G401 (cell line): ENCODE measurements at regions not wholly inside any gene's neighbourhood (a gene's known extent, or its start where the extent isn't known, plus 50 kb on each side); places are given as distances from the start of the nearest gene placed in this dataset.

Source experiments
- DNase-seq: peaks from one replicate; pipeline ENCODE4 v3.0.0-alpha.2; 2015; ENCODE audit warnings: low spot score
- in situ Hi-C: cut with HindIII; loops from 2 replicates; pipeline ENCODE4 v1.10.0; 2016; ENCODE audit warnings: low sequenced_read_pairs, mixed read lengths

- in situ Hi-C loops, result no loop called here
- DNase-seq, result no peak
Measured at GRCh38 chr4:117311215-117311614, 225.8 kb upstream of the TRAM1L1 start.

- no peak for DNase-seq
- in situ Hi-C loops, result no loop called here
Measured at GRCh38 chr4:117311989-117312388, 226.6 kb upstream of the TRAM1L1 start.

DNA sequence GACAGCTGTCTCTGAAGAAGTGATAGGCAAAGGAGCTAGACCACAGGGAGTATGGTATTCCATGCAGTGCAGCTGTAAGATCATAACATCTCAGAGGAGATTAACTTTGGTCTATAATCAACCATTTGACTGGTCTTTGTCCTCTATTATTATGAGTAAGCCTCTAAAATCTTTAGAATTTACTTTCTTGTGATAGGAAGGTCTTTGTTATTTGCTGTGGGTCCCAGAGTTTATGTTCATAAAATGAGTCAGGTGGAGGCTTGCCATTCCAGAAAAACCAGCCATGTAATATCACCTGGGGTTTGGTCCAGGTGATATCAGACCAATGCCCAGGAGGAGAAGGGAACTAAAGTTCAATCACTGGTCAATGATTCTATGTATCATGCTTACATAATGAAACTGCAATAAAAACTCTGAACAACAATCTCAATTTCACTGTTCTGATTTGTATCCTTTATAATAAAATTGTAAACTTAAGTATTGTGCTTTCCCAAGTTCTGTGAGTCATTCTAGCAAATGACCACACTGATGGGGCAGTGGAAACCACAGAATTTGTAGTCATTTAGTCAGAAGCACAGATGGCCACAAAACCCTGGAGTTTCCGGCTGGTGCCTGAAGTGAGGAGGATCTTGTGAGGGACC is 239.6 kb upstream of the TRAM1L1 start:
- in situ Hi-C loops, result no loop called here
- DNase-seq, result no peak

- no peak for DNase-seq
- in situ Hi-C loops, result no loop called here
Measured at GRCh38 chr4:117326091-117326490, 240.7 kb upstream of the TRAM1L1 start.

DNA sequence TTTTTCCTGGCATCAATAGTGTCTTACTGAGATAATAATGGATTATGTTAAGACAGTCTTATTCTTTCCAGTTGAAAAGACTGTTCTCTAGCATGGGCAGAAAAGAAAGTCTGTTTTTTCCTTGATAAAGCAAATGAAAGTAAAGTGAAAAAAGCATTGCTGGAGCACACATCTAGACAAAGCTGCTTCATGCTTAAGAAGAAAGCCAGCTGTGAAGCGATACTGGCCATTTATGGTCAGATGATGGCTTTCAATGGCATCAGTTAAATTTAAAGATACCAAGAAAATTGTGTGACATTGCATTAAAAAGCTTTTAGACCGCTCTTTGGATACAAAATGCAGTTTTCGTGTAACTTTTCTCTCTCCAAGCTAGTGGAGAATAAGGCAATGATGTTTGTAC is 242.1 kb upstream of the TRAM1L1 start:
- DNase-seq, result no peak
- in situ Hi-C loops, result no loop called here

- in situ Hi-C loops, result no loop called here
- no peak for DNase-seq
Measured at GRCh38 chr4:117328333-117328732, 243.0 kb upstream of the TRAM1L1 start.

- DNase-seq, result no peak
- in situ Hi-C loops, result no loop called here
Measured at GRCh38 chr4:117331817-117332216, 246.4 kb upstream of the TRAM1L1 start.

DNA sequence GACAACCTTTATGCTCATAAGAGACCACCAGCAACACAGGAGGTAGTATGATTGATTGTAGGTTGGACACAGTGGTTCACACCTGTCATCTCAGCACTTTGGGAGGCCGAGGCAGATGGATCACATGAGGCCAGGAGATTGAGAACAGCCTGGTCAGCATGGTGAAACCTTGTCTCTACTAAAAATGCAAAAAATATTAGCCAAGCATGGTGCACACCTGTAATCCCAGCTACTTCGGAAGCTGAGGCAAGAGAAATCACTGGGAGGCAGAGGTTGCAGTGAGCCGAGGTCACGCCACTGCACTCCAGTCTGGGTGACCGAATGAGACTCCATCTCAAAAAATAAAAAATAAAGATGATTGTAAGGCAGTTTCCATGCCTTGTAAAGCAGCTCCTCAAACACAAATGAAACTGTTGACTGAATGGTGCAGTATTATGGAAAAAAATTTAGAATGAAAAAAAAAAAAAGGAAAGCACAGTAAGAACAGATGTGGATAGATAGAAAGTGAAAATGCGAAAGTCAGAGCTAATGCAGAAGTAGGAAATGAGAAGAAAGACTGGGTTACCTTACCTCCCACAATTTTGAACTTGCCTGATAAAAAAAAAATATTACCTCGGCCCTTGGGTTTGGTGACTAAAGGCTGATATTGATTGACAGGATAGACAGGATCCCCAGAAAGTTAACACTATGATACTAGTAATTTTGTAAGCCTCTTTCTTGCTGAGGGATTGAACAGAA is 249.2 kb upstream of the TRAM1L1 start:
- no peak for DNase-seq
- in situ Hi-C loops, result no loop called here

DNA sequence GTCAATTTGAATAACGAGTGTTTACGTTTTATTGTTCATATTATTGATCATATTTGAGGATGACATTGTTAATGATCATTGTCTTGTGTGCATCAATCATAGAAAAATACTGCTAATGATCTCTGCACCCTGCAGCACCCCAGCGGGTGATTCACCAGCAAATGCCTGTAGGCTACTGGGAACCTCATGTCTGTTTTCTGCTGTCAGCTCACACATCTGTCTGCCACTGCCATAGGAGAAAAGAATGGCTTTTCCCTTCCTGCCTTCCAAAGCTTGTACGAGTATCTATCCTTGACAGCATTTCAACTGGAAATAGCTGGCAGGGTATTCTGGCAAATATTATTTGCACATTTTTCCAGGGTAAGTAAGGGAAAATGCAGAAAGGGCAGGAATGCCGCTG is 272.1 kb upstream of the TRAM1L1 start:
- no peak for DNase-seq
- in situ Hi-C loops, result no loop called here

GRCh38 chr4:117357866-117358265 is 272.5 kb upstream of the TRAM1L1 start:
- DNase-seq, result no peak
- in situ Hi-C loops, result no loop called here

GRCh38 chr4:117370944-117371668 is 285.7 kb upstream of the TRAM1L1 start:
- in situ Hi-C loops, result no loop called here
- DNase-seq, result no peak

DNA sequence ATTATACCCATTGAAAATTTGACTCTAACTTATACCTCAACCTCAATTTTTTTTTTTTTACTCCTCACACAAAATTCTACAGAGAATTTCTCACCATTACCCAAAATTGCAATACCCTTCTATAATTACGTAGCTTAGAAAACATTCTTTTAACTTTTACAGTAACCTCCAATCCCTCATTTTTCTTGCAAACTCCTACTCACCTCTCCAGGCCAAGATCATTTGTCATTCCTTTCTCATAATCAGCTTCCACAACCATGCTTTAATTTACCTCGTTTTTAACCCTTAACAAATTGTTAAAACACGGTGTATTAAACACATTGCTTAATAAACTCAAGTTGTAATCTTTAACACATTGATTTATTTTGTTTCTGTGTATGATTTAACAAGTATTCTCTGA is 289.7 kb upstream of the TRAM1L1 start:
- no peak for DNase-seq
- in situ Hi-C loops, result no loop called here

GRCh38 chr4:117376692-117377091 is 291.3 kb upstream of the TRAM1L1 start:
- in situ Hi-C loops, result no loop called here
- DNase-seq, result no peak

- in situ Hi-C loops, result no loop called here
- DNase-seq, result no peak
Measured at GRCh38 chr4:117378942-117379341, 293.6 kb upstream of the TRAM1L1 start.

DNA sequence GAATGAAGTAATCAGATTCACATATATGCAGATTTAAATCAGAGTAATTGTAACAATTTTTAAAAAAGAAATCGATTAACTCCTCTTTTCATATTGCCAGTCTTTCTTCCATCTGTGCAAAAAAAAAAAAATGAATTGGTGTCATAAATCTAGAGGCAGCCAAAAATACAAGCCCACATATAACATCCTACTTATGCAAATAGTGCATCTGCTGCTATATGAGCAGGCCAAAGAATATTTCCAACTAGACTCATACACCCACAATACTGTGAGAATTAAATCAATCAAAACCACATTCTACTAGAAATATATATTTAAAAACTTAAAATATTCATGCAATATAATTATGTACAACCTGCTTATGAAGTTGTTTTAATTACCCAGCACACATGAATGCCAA is 298.1 kb upstream of the TRAM1L1 start:
- in situ Hi-C loops, result no loop called here
- no peak for DNase-seq

DNA sequence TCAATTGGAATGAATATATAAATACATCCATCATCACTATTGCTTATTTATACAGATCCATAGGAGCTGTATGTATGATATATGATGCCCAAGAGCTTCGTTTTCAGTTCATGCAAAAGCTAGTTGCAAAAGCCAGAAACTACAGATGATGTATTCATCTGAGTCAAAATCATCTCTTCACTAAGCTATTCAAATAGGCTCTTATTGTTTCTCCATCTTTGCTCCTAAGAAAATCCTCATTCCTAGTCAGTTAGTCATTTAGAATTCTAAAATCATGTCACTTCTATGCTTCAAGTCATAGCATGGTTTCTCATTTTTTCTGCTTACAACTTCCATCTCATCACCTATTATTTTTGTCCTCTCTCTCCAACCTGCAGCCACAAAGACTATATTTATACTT is 300.1 kb upstream of the TRAM1L1 start:
- no peak for DNase-seq
- in situ Hi-C loops, result no loop called here

DNA sequence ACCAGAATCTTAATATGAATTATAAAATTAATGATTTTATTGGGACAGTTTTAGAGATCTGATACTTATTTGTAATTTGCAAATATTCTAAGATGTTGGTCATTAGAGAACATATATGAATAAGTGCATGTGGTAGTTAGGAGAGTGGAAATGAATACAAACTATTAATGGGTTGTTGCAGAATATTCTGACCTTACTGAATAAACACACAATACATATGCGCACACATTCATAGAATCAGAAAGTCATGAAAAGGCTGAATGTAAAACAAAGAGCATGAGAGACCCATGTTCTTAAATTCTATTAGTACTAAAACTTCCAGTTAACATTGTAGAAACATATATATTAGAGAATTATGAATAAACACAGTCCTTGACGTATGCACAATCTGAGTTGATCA is 301.7 kb upstream of the TRAM1L1 start:
- in situ Hi-C loops, result no loop called here
- DNase-seq, result no peak

DNA sequence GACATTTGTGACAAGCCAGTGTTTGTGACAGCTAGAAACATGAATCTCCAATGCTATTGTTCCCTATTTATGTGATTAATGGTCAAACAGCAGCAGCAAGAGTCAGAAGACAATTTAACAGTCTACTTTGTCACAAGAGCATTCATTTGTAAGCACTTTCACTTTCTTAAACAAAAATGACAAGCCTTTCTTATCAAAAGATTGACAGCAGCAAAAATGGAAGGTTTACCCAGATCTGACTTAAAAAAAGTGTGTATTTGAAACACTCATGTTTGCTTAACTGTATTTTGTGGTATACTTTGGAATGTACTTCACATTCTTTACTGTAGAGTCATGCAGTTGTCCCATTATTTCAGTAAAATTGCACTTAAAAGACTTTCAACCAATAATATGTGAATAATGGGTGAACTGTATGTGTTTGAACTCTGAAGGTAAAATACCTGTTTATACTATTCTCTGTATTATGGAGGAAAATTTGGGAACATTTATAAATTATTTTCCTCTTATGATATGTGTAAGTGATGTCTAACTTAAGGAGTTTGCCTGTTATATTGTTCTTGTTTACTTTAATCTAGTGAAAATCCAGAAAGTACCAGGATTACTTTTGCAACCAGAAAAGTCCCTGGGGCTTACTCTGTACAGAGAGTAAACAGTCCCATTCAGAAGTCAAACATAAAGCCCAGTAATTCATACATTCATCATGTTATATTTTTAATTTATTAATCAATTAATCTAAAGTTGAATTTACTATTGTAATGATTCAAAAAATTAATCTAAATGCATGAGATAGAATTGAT is 314.9 kb upstream of the TRAM1L1 start:
- in situ Hi-C loops, result no loop called here

DNA sequence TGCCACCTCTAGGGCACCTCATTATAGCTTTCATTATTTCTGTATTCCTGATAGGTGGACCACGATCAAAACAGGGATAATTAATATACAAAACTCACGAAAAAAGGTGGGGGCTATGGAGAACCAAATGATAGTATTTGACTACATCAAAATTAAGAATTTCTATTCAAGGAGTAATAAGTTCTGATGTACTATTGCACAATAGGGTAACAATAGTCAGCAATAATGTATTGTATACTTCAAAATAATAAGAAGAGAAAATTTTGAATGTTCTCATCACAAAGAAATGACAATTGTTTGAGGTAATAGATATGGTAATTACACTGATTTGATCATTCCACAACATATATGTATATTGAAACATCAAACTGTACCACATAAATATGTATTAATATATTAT is 327.3 kb upstream of the TRAM1L1 start:
- in situ Hi-C loops, result no loop called here
- no peak for DNase-seq

More for the DNA sequence above, 314.9 kb upstream of the TRAM1L1 start:
- DNase-seq, result no peak

- in situ Hi-C loops, result no loop called here
Measured at GRCh38 chr4:117417856-117418255, 332.5 kb upstream of the TRAM1L1 start.

More at GRCh38 chr4:117417856-117418255, 332.5 kb upstream of the TRAM1L1 start:
- no peak for DNase-seq
